GM12878 (cell line): ENCODE measurements at regions not wholly inside any gene's neighbourhood (a gene's known extent, or its start where the extent isn't known, plus 50 kb on each side); places are given as distances from the start of the nearest gene placed in this dataset.

Experiments used
- ATAC-seq: fragments of 200-7000 bp; cut with Tn5 transposase; 3 replicates; pipeline ENCODE4 v1.9.1; 2020; ENCODE audit warnings: mild to moderate bottlenecking, moderate library complexity
- BruUV-seq: library from RNA; stranded (reverse); fragments of 400-500 nt; replicated peaks from 2 replicates; lab custom pipeline; 2021; lab: Mats Ljungman, UMichigan
- CTCF ChIA-PET: fragments of 300-600 bp; sonication (Branson Sonifier 250); formaldehyde crosslinking; extraction: SDS; loops from one replicate; lab custom pipeline; 2021; ENCODE audit warnings: inconsistent platforms; lab: Yijun Ruan, JAX
- POLR2A ChIA-PET: fragments of 350-600 bp; formaldehyde crosslinking; extraction: SDS; loops from one replicate; lab custom pipeline; 2021; ENCODE audit warnings: inconsistent platforms; lab: Charles Lee
- RAD21 ChIA-PET: fragments of 300-600 bp; sonication (Branson Sonifier 250); formaldehyde crosslinking; loops from one replicate; lab custom pipeline; 2023; ENCODE audit warnings: antibody characterized with exemption; ENCODE audit not compliant: unreplicated experiment; lab: Charles Lee
- SMC1A ChIA-PET: fragments of 300-600 bp; sonication (Branson Sonifier 250); formaldehyde crosslinking; loops from one replicate; lab custom pipeline; 2023; ENCODE audit not compliant: unreplicated experiment, uncharacterized antibody; lab: Charles Lee
- DNase-seq: peaks from one replicate; pipeline ENCODE4 v3.0.0-alpha.2; 2011; ENCODE audit warnings: low read depth, low spot score
- FAIRE-seq: peaks from 3 replicates; lab custom pipeline; 2011; peaks lifted over from hg19 to GRCh38; lab: Jason Lieb, UNC
- H2AFZ ChIP-seq: 2 replicates; pipeline ENCODE4 v1.6.0; 2011; ENCODE audit warnings: low read depth, low read length, control low read depth; ENCODE audit not compliant: control insufficient read depth
- H3K27ac ChIP-seq: 2 replicates; pipeline ENCODE4 v1.5.1; 2011; ENCODE audit warnings: control low read depth; ENCODE audit not compliant: control insufficient read depth, insufficient read depth
- H3K27me3 ChIP-seq, 2 experiments: replicated peaks in 1 of 2; 2 replicates each; pipeline versions ENCODE4 v1.6.0 to v1.6.1; 2011; ENCODE audit warnings: low read length in 1 of 2; ENCODE audit not compliant: control insufficient read depth in 2 of 2, insufficient read depth in 2 of 2
- H3K36me3 ChIP-seq, 2 experiments: 2 replicates each; pipeline ENCODE4 v1.5.1; 2011; ENCODE audit warnings: low read length in 1 of 2; ENCODE audit not compliant: control insufficient read depth in 2 of 2, insufficient read depth in 2 of 2
- H3K4me1 ChIP-seq: 2 replicates; pipeline ENCODE4 v1.6.1; 2011; ENCODE audit warnings: mild to moderate bottlenecking, low read length, moderate library complexity, mixed read lengths; ENCODE audit not compliant: control insufficient read depth, insufficient read depth
- H3K4me2 ChIP-seq: 2 replicates; pipeline ENCODE4 v1.6.0; 2011; ENCODE audit warnings: control low read depth; ENCODE audit not compliant: control insufficient read depth, insufficient read depth
- H3K4me3 ChIP-seq: fragments of 200-600 bp; sonication (generic); 2 replicates; pipeline ENCODE4 v1.5.1; 2016
- H3K79me2 ChIP-seq: 2 replicates; pipeline ENCODE4 v1.6.0; 2011; ENCODE audit warnings: low read length; ENCODE audit not compliant: control insufficient read depth, insufficient read depth
- H3K9ac ChIP-seq: 2 replicates; pipeline ENCODE4 v1.8.0; 2011; ENCODE audit warnings: low read length, control low read depth, mixed read lengths; ENCODE audit not compliant: control insufficient read depth, insufficient read depth
- H3K9me3 ChIP-seq: replicated peaks from 3 replicates; pipeline ENCODE4 v1.5.1; 2011; ENCODE audit warnings: mild to moderate bottlenecking, low read length; ENCODE audit not compliant: control insufficient read depth, insufficient read depth
- H4K20me1 ChIP-seq: 2 replicates; pipeline ENCODE4 v1.6.0; 2011; ENCODE audit not compliant: control insufficient read depth, insufficient read depth
- BCL3 ChIP-seq: IDR thresholded peaks from 2 replicates; pipeline ENCODE4 v1.6.1; 2011; ENCODE audit warnings: borderline replicate concordance, low read depth, mild to moderate bottlenecking, moderate library complexity, low read length; ENCODE audit not compliant: insufficient read depth, poor library complexity, severe bottlenecking
- CUX1 ChIP-seq: IDR thresholded peaks from 2 replicates; pipeline ENCODE4 v1.6.1; 2012; ENCODE audit warnings: improper control_type of control experiment, low read depth, low read length; ENCODE audit not compliant: insufficient replicate concordance
- GABPA ChIP-seq: IDR thresholded peaks from 2 replicates; pipeline ENCODE4 v1.6.1; 2014; ENCODE audit warnings: antibody characterized with exemption, low read depth, mild to moderate bottlenecking, inconsistent platforms
- JUNB ChIP-seq: IDR thresholded peaks from 2 replicates; pipeline ENCODE4 v1.6.1; 2016; ENCODE audit warnings: antibody characterized with exemption, mild to moderate bottlenecking
- LARP7 ChIP-seq: fragments of 450-650 bp; IDR thresholded peaks from 2 replicates; pipeline ENCODE4 v1.6.1; 2017; ENCODE audit warnings: mild to moderate bottlenecking
- MEF2A ChIP-seq: IDR thresholded peaks from 2 replicates; pipeline ENCODE4 v1.6.1; 2011; ENCODE audit warnings: low read depth, mild to moderate bottlenecking, low read length, moderate library complexity; ENCODE audit not compliant: insufficient read depth
- NBN ChIP-seq: fragments of 450-650 bp; IDR thresholded peaks from 2 replicates; pipeline ENCODE4 v1.6.1; 2016
- POLR2AphosphoS5 ChIP-seq: IDR thresholded peaks from 2 replicates; pipeline ENCODE4 v1.6.1; 2011; ENCODE audit warnings: mild to moderate bottlenecking, low read length, inconsistent platforms
- SMAD5 ChIP-seq: IDR thresholded peaks from 2 replicates; pipeline ENCODE4 v1.6.1; 2016; ENCODE audit warnings: antibody characterized with exemption, low read depth
- WGBS: methylation state at CpG from one replicate; pipeline ENCODE4 v1.1.6; 2016; ENCODE audit warnings: low lambda C conversion rate; ENCODE audit not compliant: insufficient replicate concordance, insufficient coverage; ENCODE audit errors: missing lambda C conversion rate; 5-methylcytosine and 5-hydroxymethylcytosine counted together
- in situ Hi-C: fragments of 300-500 bp; cut with MboI; formaldehyde crosslinking; loops from 9 replicates; pipeline ENCODE4 v1.14.3; 2018; ENCODE audit warnings: mixed read lengths
- intact Hi-C: fragments of 100-400 bp; cut with micrococcal nuclease; formaldehyde crosslinking; loops from one replicate; pipeline ENCODE4 v1.14.2; 2022; ENCODE audit not compliant: unreplicated experiment

GRCh38 chr2:46850742-46851141 is 64.9 kb downstream of the MCFD2 start:
- Histone ChIP-seq H3K79me2 (no peaks in the 10 kb centered on the region), H3K4me2 (no peak overlapping the region), H3K9me3 (no peaks in the 10 kb centered on the region), H3K36me3 (no peaks in the 10 kb centered on the region), H3K4me3 (no peak overlapping the region), H2AFZ (no peak overlapping the region), H3K27me3 (peaks cover 0 to 8% of the 10 kb centered on the region in 2 experiments; a peak in 3 of 4 replicates), H3K4me1 (no peaks in the 10 kb centered on the region), H3K27ac (no peak overlapping the region), H4K20me1 (no peaks in the 10 kb centered on the region), H3K9ac (no peak overlapping the region)
- no peak for TF ChIP-seq SMAD5
- TF ChIP-seq JUNB: no peak
- no peak for TF ChIP-seq NBN
- no peak for TF ChIP-seq BCL3
- no peak for TF ChIP-seq GABPA
- no peak for TF ChIP-seq MEF2A
- no peak for TF ChIP-seq POLR2AphosphoS5
- TF ChIP-seq CUX1: no peak
- no peak for TF ChIP-seq LARP7
- intact Hi-C loops: no loop called here
- BruUV-seq: no TSS peak
- no peak for FAIRE-seq
- SMC1A ChIA-PET: interaction anchor here (1.0 kb wide), 1 partner anchor 137 kb away, joined by 3 read pairs; no protein-coding TSS in a partner anchor
- no peak for DNase-seq
- CTCF ChIA-PET: interaction anchor here (1.8 kb wide), 1 partner anchor 8 kb away, joined by 4 read pairs; no protein-coding TSS in a partner anchor
- no peak for ATAC-seq
- in situ Hi-C loops: no loop called here
- POLR2A ChIA-PET: no interaction called here
- RAD21 ChIA-PET: no interaction called here
- WGBS: 19% methylated on average over 3 of the region's 3 CpGs
